ENCODE measurements at regions not wholly inside any gene's neighbourhood (a gene's known extent, or its start where the extent isn't known, plus 50 kb on each side); places are given as distances from the start of the nearest gene placed in this dataset.

DNA sequence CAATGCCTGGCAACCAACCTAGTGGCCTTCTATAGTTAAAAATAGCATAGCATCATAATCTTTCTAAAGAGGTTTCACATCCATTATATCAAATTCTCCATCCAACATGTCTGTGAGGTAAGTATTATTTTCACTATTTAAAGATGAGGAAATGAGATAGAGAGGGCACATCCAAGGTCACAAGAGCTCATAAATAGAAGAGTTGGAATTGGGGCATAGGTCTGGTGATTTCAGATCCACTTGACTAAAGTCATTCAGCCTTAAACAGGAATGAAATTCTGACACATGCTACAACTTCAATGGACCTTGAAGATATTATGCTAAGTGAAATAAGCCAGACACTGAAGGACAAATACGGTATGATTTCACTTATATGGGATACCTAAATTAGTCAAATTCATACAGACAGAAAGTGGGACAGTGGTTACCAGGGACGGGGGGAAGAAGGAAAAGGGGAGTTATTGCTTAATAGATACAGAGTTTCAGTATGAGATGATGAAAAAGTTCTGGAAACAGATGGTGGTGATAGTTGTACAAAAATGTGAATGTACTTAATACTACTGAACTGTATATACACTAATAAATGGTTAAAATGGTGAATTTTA, 259.6 kb upstream of the NR4A3 start:
- Histone ChIP-seq H2BK12ac (ENCODE audit: insufficient read length, low read depth, low read length) (no peak overlapping the region), H4K91ac (ENCODE audit: insufficient read length, low read depth, low read length) (no peak overlapping the region), H3K23ac (ENCODE audit: insufficient read length, low read depth, low read length) (no peak overlapping the region), H3K56ac (ENCODE audit: insufficient read length, low read depth, low read length) (no peak overlapping the region), H4K20me1 (ENCODE audit: control insufficient read depth, insufficient read depth, insufficient read length) (no peaks in the 10 kb centered on the region), H2BK120ac (ENCODE audit: low read depth, low read length, poor library complexity, severe bottlenecking) (no peak overlapping the region), H3K27me3 (ENCODE audit: insufficient read depth, low read length) (no peaks in the 10 kb centered on the region), H3K4ac (ENCODE audit: low read depth, low read length) (no peak overlapping the region), H4K8ac (replicated peaks; ENCODE audit: insufficient read length, low read depth, low read length) (no peak overlapping the region), H3K4me1 (ENCODE audit: insufficient read depth, low read length) (no peaks in the 10 kb centered on the region), H2AK5ac (ENCODE audit: insufficient read length, low read length) (no peak overlapping the region), H2BK5ac (ENCODE audit: insufficient read length, low read length) (no peak overlapping the region), H3K4me2 (ENCODE audit: insufficient read depth, insufficient read length, low read length) (no peak overlapping the region), H3K79me2 (ENCODE audit: insufficient read depth, low read length) (no peaks in the 10 kb centered on the region), H3T11ph (ENCODE audit: low read length) (no peak overlapping the region), H3K9ac (ENCODE audit: extremely low read depth, insufficient read length, low read length) (no peak overlapping the region), H3K79me1 (ENCODE audit: insufficient read depth, low read depth, low read length, poor library complexity, severe bottlenecking) (no peaks in the 10 kb centered on the region), H3K23me2 (ENCODE audit: insufficient read length, low read depth, low read length, poor library complexity, severe bottlenecking) (no peaks in the 10 kb centered on the region), H3K9me3 (ENCODE audit: control insufficient read depth, low read depth, low read length) (no peaks in the 10 kb centered on the region), H3K18ac (ENCODE audit: insufficient read length, low read depth, low read length) (no peak overlapping the region), H3K27ac (ENCODE audit: insufficient read length, low read depth, low read length) (no peak overlapping the region), H4K5ac (ENCODE audit: insufficient read length, low read depth, low read length) (no peak overlapping the region), H3K14ac (ENCODE audit: insufficient read depth, low read length) (no peak overlapping the region), H2AFZ (ENCODE audit: low read length) (no peak overlapping the region), H2BK15ac (ENCODE audit: low read depth, low read length) (no peak overlapping the region), H2BK20ac (ENCODE audit: low read depth, low read length, poor library complexity, severe bottlenecking) (no peak overlapping the region)
- Mint-ChIP-seq H3K4me3 (no peak overlapping the region), H3K4me1 (0 out of 4 replicates have a peak, but pooled peaks cover 0 to 2% of the 10 kb centered on the region in 2 experiments), H3K27ac (no peak overlapping the region), H3K36me3 (ENCODE audit: insufficient read depth in 1 of 3, low read depth in 3 of 3) (peaks cover 0 to 5% (median 0%) of the 10 kb centered on the region in 3 experiments; a peak in 1 of 7 replicates), H3K9me3 (0 out of 5 replicates have a peak, but pooled peaks cover 0 to 3% of the 10 kb centered on the region in 2 experiments), H3K27me3 (ENCODE audit: low read depth) (peaks cover 2% of the 10 kb centered on the region; the same call in 1 of the 2 replicates)
- TF ChIP-seq, protein P1, sequence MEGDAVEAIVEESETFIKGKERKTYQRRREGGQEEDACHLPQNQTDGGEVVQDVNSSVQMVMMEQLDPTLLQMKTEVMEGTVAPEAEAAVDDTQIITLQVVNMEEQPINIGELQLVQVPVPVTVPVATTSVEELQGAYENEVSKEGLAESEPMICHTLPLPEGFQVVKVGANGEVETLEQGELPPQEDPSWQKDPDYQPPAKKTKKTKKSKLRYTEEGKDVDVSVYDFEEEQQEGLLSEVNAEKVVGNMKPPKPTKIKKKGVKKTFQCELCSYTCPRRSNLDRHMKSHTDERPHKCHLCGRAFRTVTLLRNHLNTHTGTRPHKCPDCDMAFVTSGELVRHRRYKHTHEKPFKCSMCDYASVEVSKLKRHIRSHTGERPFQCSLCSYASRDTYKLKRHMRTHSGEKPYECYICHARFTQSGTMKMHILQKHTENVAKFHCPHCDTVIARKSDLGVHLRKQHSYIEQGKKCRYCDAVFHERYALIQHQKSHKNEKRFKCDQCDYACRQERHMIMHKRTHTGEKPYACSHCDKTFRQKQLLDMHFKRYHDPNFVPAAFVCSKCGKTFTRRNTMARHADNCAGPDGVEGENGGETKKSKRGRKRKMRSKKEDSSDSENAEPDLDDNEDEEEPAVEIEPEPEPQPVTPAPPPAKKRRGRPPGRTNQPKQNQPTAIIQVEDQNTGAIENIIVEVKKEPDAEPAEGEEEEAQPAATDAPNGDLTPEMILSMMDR (conservative IDR thresholded peaks at IDR 0.05), result no peak
- no peak for DNase-seq
- WGBS (ENCODE audit: extremely low coverage, insufficient read length, low lambda C conversion rate), result no CpG with 5 or more reads among the region's 2 CpGs
